DND-41 (cell line): ENCODE measurements at regions not wholly inside any gene's neighbourhood (a gene's known extent, or its start where the extent isn't known, plus 50 kb on each side); places are given as distances from the start of the nearest gene placed in this dataset.

ENCODE experiments used
- ATAC-seq: fragments of 200-7000 bp; cut with Tn5 transposase; 3 replicates; pipeline ENCODE4 v1.9.1; 2021; ENCODE audit warnings: low read depth; ENCODE audit not compliant: insufficient read depth
- DNase-seq: peaks from one replicate; pipeline ENCODE4 v3.0.0-alpha.2; 2020
- H2AFZ ChIP-seq: 2 replicates; pipeline ENCODE4 v1.6.0; 2012; ENCODE audit warnings: low read depth, low read length
- H3K27ac ChIP-seq: 2 replicates; pipeline ENCODE4 v1.5.1; 2012; ENCODE audit warnings: low read length, inconsistent platforms
- H3K27me3 ChIP-seq: fragments of 200-600 bp; sonication (generic); 2 replicates; pipeline ENCODE4 v1.6.0; 2012; ENCODE audit warnings: low read length, mild to moderate bottlenecking, inconsistent platforms; ENCODE audit not compliant: insufficient read depth, poor library complexity
- H3K36me3 ChIP-seq: 2 replicates; pipeline ENCODE4 v1.5.1; 2012; ENCODE audit warnings: low read length, inconsistent platforms; ENCODE audit not compliant: insufficient read depth
- H3K4me1 ChIP-seq: 2 replicates; pipeline ENCODE4 v1.5.1; 2012; ENCODE audit warnings: mild to moderate bottlenecking, low read length; ENCODE audit not compliant: insufficient read depth
- H3K4me2 ChIP-seq: 2 replicates; pipeline ENCODE4 v1.6.0; 2012; ENCODE audit warnings: mild to moderate bottlenecking, moderate library complexity, low read length, inconsistent platforms; ENCODE audit not compliant: insufficient read depth
- H3K4me3 ChIP-seq, 2 experiments: fragments of 200-600 bp in 1 of 2; shearing (Covaris generic) in 1 of 2; 2 replicates each; pipeline ENCODE4 v1.5.1; 2012 to 2016; ENCODE audit warnings: inconsistent platforms in 2 of 2, low read length in 2 of 2, mild to moderate bottlenecking in 2 of 2, low read depth in 1 of 2, moderate library complexity in 1 of 2
- H3K79me2 ChIP-seq: 2 replicates; pipeline ENCODE4 v1.6.0; 2012; ENCODE audit warnings: low read length, inconsistent platforms; ENCODE audit not compliant: insufficient read depth
- H3K9ac ChIP-seq: 2 replicates; pipeline ENCODE4 v1.6.0; 2012; ENCODE audit warnings: low read depth, mild to moderate bottlenecking, inconsistent platforms, low read length, moderate library complexity
- H3K9me3 ChIP-seq: 2 replicates; pipeline ENCODE4 v1.5.1; 2012; ENCODE audit warnings: low read length, moderate library complexity, mild to moderate bottlenecking, inconsistent platforms; ENCODE audit not compliant: insufficient read depth, severe bottlenecking
- H4K20me1 ChIP-seq: 2 replicates; pipeline ENCODE4 v1.6.0; 2012; ENCODE audit warnings: low read length; ENCODE audit not compliant: insufficient read depth
- EZH2 ChIP-seq: IDR thresholded peaks from 3 replicates; pipeline ENCODE4 v1.6.1; 2012; ENCODE audit warnings: borderline replicate concordance, low read depth, mild to moderate bottlenecking, moderate library complexity, low read length, inconsistent platforms; ENCODE audit not compliant: severe bottlenecking
- TF ChIP-seq, protein P1 (sequence below): IDR thresholded peaks from 2 replicates; pipeline ENCODE4 v1.5.1; 2012; ENCODE audit warnings: borderline replicate concordance, low read length, moderate library complexity, mild to moderate bottlenecking; ENCODE audit not compliant: poor library complexity, severe bottlenecking; ENCODE audit errors: extremely low read depth

- no peak overlapping the region for H3K9ac ChIP-seq
- no peaks in the 10 kb centered on the region for H3K79me2 ChIP-seq
- no peaks in the 10 kb centered on the region for H3K36me3 ChIP-seq
- no peaks in the 10 kb centered on the region for H4K20me1 ChIP-seq
- H3K4me2 ChIP-seq, result no peak overlapping the region
- no peaks in the 10 kb centered on the region for H3K9me3 ChIP-seq
- H3K4me1 ChIP-seq, result no peaks in the 10 kb centered on the region
- peaks cover 5% of the 10 kb centered on the region for H3K27me3 ChIP-seq
- no peak for DNase-seq
- H2AFZ ChIP-seq, result no peak overlapping the region
- ATAC-seq, result no peak
- no peak overlapping the region for H3K27ac ChIP-seq
- H3K4me3 ChIP-seq, result no peak overlapping the region
- TF ChIP-seq, protein P1, sequence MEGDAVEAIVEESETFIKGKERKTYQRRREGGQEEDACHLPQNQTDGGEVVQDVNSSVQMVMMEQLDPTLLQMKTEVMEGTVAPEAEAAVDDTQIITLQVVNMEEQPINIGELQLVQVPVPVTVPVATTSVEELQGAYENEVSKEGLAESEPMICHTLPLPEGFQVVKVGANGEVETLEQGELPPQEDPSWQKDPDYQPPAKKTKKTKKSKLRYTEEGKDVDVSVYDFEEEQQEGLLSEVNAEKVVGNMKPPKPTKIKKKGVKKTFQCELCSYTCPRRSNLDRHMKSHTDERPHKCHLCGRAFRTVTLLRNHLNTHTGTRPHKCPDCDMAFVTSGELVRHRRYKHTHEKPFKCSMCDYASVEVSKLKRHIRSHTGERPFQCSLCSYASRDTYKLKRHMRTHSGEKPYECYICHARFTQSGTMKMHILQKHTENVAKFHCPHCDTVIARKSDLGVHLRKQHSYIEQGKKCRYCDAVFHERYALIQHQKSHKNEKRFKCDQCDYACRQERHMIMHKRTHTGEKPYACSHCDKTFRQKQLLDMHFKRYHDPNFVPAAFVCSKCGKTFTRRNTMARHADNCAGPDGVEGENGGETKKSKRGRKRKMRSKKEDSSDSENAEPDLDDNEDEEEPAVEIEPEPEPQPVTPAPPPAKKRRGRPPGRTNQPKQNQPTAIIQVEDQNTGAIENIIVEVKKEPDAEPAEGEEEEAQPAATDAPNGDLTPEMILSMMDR, result no peak
- TF ChIP-seq EZH2, result no peak
Measured at GRCh38 chr12:105907982-105908381, 230.8 kb downstream of the NUAK1 start.

GRCh38 chr12:105910030-105910429, 228.7 kb downstream of the NUAK1 start:
- Histone ChIP-seq H4K20me1 (no peaks in the 10 kb centered on the region), H2AFZ (no peak overlapping the region), H3K4me2 (no peak overlapping the region), H3K27me3 (peaks cover 11% of the 10 kb centered on the region), H3K27ac (no peak overlapping the region), H3K4me3 (no peak overlapping the region), H3K79me2 (no peaks in the 10 kb centered on the region), H3K36me3 (no peaks in the 10 kb centered on the region), H3K4me1 (no peaks in the 10 kb centered on the region), H3K9me3 (no peaks in the 10 kb centered on the region), H3K9ac (no peak overlapping the region)
- ATAC-seq (no peak), DNase-seq (no peak)
- TF ChIP-seq, protein P1, result no peak
- TF ChIP-seq EZH2, result no peak

- Histone ChIP-seq H2AFZ (no peak overlapping the region), H3K9me3 (no peaks in the 10 kb centered on the region), H3K9ac (no peak overlapping the region), H3K4me3 (no peak overlapping the region), H3K79me2 (no peaks in the 10 kb centered on the region), H3K27ac (no peak overlapping the region), H4K20me1 (no peaks in the 10 kb centered on the region), H3K36me3 (no peaks in the 10 kb centered on the region), H3K4me1 (no peaks in the 10 kb centered on the region), H3K27me3 (peaks cover 11% of the 10 kb centered on the region), H3K4me2 (no peak overlapping the region)
- ATAC-seq (no peak), DNase-seq (no peak)
- TF ChIP-seq, protein P1, result no peak
- no peak for TF ChIP-seq EZH2
Measured at GRCh38 chr12:105911966-105912365, 226.8 kb downstream of the NUAK1 start.
